ENCODE measurements at regions not wholly inside any gene's neighbourhood (a gene's known extent, or its start where the extent isn't known, plus 50 kb on each side); places are given as distances from the start of the nearest gene placed in this dataset.
"Not testable (repeated sequence)": the region's sequence is repeated elsewhere in the genome, so short reads cannot be mapped to it uniquely, and the experiment has no call there.

DNA sequence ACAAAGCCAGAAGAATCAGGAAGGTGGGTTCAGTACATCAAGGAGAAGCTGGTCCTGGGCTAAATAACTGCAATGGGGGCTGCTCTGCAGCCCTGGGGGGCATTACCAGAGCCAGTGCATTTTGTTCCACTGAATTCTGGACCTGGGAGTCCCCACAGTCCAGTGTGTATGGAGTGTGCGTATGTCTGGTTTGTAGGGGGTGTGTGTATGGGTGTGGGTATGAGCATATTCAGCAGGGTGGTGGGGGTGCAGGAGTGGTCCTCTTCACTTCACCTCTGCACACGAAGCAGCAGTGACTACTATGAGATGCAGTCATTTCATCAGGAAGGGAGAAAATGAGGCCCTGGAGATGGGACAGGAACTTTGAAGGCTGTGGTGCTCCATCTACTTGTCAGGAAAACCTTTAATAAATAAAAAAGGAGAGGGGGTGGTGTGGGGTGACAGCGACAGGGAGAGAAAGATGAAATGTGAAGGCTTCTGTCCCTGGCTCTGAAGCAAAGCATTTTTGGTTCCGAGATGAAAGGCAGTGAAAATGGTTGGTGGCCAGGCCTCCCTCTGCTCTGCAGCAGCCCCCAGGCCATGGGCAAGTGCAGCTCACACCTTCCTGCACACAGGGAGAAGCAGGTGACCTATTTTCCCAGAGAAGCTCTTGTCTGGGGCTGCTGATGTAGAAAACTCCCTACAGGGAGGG, 121.5 kb upstream of the CACHD1 start (continued):
- no peak for TF ChIP-seq USF2 (CRISPR knock-in tag; IDR thresholded peaks at IDR 0.05)
- no peak for TF ChIP-seq CBFB (CRISPR knock-in tag; IDR thresholded peaks at IDR 0.05; ENCODE audit: low read depth)
- TF ChIP-seq, protein P1, sequence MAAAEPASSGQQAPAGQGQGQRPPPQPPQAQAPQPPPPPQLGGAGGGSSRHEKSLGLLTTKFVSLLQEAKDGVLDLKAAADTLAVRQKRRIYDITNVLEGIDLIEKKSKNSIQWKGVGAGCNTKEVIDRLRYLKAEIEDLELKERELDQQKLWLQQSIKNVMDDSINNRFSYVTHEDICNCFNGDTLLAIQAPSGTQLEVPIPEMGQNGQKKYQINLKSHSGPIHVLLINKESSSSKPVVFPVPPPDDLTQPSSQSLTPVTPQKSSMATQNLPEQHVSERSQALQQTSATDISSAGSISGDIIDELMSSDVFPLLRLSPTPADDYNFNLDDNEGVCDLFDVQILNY (CRISPR knock-in tag; IDR thresholded peaks at IDR 0.05): no peak
- TF ChIP-seq KAT7 (CRISPR knock-in tag; IDR thresholded peaks at IDR 0.05; ENCODE audit: borderline replicate concordance): no peak

DNA sequence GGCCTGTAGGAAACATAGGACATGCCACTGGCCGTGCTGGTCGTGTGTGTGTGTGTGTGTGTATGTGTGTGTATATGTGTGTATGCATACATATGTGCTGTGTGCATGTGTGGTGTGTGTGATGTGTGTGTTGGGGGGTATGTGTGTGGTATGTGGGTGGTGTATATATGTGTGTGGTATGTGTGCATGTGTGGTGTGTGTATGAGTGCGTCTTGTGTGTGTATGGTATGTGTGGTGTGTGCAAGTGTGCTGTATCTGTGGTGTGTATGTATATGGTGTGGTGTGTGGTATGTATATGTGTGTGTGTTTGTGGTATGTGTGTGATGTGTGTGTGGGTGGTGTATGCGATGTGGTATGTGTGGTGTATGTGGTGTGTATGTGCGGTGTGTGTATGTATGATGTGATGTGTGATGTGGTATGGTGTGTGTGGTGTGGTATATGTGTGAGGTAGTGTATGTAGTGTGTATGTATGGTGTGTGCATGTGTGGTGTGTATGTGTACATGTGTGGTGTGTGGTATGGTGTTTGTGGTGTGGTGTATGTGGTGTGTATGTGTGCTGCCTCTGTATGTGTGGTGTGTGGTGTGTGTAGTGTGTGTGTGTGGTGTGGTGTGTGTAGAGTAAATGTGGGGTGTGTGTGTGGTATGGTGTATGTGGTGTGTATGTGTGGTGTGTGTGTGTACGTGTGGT, 120.8 kb upstream of the CACHD1 start:
- Mint-ChIP-seq H3K9me3 (no peaks in the 10 kb centered on the region), H3K4me3 (no peak overlapping the region), H3K4me1 (peaks cover 32% of the 10 kb centered on the region), H3K27ac (no peak overlapping the region), H3K36me3 (no peaks in the 10 kb centered on the region), H3K27me3 (ENCODE audit: low read depth) (peaks cover 9% of the 10 kb centered on the region)
- ATAC-seq (no peak), DNase-seq (ENCODE audit: low spot score) (no peak)
- CTCF ChIA-PET: no interaction called here
- TF ChIP-seq ESRRA (CRISPR knock-in tag; IDR thresholded peaks at IDR 0.05; ENCODE audit: borderline replicate concordance) (no peak), PRRX2 (CRISPR knock-in tag; IDR thresholded peaks at IDR 0.05) (no peak), ZNF232 (CRISPR knock-in tag; IDR thresholded peaks at IDR 0.05) (no peak), ZMAT4 (CRISPR knock-in tag; IDR thresholded peaks at IDR 0.05) (no peak)
- POLR2A ChIA-PET: no interaction called here

DNA sequence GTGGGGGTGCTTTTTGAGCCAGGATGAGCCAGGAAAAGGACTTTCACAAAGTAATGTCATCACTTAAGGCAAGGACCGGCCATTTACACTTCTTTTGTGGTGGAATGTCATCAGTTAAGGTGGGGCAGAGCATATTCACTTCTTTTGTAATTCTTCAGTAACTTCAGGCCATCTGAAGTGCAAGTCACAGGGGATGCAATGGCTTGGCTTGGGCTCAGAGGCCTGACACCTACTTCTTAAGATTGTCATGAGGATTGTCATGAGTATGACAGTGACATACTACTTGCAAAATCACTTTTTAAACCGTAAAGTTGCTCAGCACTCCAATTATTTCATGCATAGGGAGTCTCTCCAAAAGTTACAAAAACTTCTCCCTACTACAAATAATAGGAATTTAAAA, 114.4 kb upstream of the CACHD1 start:
- CTCF ChIA-PET; H3K9me3 Mint-ChIP-seq; H3K27ac Mint-ChIP-seq; ATAC-seq; H3K36me3 Mint-ChIP-seq; POLR2A ChIA-PET; DNase-seq (ENCODE audit: low spot score): not testable (repeated sequence)
- H3K4me1 Mint-ChIP-seq: peaks cover 76% of the 10 kb centered on the region
- H3K27me3 Mint-ChIP-seq (ENCODE audit: low read depth): peaks cover 24% of the 10 kb centered on the region
- H3K4me3 Mint-ChIP-seq: peak overlapping the region; percentile 66

DNA sequence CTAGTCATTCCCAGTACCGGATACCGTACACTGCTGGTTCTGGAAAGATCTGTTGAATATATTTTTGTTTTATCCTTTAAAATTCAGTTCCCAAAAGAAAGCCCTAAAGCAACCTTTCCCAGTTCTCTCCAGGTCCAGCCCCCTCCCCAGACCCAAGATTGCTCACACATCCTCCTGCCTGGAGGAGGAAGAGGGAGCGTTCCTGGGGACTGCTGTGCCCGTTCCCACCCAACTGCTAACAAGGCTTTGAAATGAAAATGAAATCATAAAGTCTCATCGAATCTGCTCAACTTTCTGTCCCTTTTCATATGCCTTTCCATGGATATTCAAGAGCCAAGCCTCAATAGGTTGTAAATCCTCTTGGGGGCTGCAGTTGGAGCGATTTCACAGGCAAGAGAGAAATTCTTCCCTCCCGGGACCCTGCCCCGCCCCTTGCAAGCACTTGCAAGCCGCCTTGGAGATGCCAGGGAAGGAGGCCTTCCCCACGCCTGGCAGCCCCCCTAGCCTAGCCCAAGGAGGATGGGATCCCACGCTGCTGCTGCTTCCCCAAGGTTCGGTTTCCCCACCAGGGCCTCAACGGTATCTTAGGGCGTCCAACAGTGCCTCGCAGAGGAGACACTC, 113.2 kb upstream of the CACHD1 start:
- no peaks in the 10 kb centered on the region for H3K36me3 Mint-ChIP-seq
- ATAC-seq (peak; percentile 82), DNase-seq (ENCODE audit: low spot score) (peak; percentile 46)
- H3K9me3 Mint-ChIP-seq: no peaks in the 10 kb centered on the region
- peak overlapping the region; percentile 58 for H3K4me3 Mint-ChIP-seq
- H3K4me1 Mint-ChIP-seq: peaks cover 73% of the 10 kb centered on the region
- peak overlapping the region; percentile 12; the same call in 1 of the 2 replicates for H3K27ac Mint-ChIP-seq
- ChIA-PET POLR2A (no interaction called here), CTCF (no interaction called here)
- H3K27me3 Mint-ChIP-seq (ENCODE audit: low read depth): peaks cover 24% of the 10 kb centered on the region
- TF ChIP-seq FOXP1 (CRISPR knock-in tag; IDR thresholded peaks at IDR 0.05; ENCODE audit: borderline replicate concordance): peak; percentile 23; the same call in 1 of the 2 replicates
- TF ChIP-seq RELA (CRISPR knock-in tag; IDR thresholded peaks at IDR 0.05; ENCODE audit: borderline replicate concordance): no peak

- peaks cover 24% of the 10 kb centered on the region for H3K27me3 Mint-ChIP-seq (ENCODE audit: low read depth)
- DNase-seq (ENCODE audit: low spot score) (peak; percentile 36), ATAC-seq (peak; percentile 78)
- no peaks in the 10 kb centered on the region for H3K36me3 Mint-ChIP-seq
- ChIA-PET CTCF (interaction anchor here (0.6 to 1.0 kb wide), 2 partner anchors 12 to 220 kb away, joined by 3 read pairs; no protein-coding TSS in a partner anchor), POLR2A (no interaction called here)
- H3K27ac Mint-ChIP-seq: no peak overlapping the region
- peak overlapping the region; percentile 58 for H3K4me3 Mint-ChIP-seq
- H3K4me1 Mint-ChIP-seq: peaks cover 66% of the 10 kb centered on the region
- H3K9me3 Mint-ChIP-seq: no peaks in the 10 kb centered on the region
- no peak for TF ChIP-seq SMAD4 (CRISPR knock-in tag; IDR thresholded peaks at IDR 0.05)
- no peak for TF ChIP-seq CBFB (CRISPR knock-in tag; IDR thresholded peaks at IDR 0.05; ENCODE audit: low read depth)
- TF ChIP-seq, protein P2, sequence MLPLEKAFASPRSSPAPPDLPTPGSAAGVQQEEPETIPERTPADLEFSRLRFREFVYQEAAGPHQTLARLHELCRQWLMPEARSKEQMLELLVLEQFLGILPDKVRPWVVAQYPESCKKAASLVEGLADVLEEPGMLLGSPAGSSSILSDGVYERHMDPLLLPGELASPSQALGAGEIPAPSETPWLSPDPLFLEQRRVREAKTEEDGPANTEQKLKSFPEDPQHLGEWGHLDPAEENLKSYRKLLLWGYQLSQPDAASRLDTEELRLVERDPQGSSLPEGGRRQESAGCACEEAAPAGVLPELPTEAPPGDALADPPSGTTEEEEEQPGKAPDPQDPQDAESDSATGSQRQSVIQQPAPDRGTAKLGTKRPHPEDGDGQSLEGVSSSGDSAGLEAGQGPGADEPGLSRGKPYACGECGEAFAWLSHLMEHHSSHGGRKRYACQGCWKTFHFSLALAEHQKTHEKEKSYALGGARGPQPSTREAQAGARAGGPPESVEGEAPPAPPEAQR (CRISPR knock-in tag; IDR thresholded peaks at IDR 0.05): no peak
- no peak for TF ChIP-seq ZNF423 (CRISPR knock-in tag; IDR thresholded peaks at IDR 0.05)
- no peak for TF ChIP-seq ATF1 (CRISPR knock-in tag; IDR thresholded peaks at IDR 0.05)
- TF ChIP-seq PRRX2 (CRISPR knock-in tag; IDR thresholded peaks at IDR 0.05): no peak
- TF ChIP-seq, protein P3, sequence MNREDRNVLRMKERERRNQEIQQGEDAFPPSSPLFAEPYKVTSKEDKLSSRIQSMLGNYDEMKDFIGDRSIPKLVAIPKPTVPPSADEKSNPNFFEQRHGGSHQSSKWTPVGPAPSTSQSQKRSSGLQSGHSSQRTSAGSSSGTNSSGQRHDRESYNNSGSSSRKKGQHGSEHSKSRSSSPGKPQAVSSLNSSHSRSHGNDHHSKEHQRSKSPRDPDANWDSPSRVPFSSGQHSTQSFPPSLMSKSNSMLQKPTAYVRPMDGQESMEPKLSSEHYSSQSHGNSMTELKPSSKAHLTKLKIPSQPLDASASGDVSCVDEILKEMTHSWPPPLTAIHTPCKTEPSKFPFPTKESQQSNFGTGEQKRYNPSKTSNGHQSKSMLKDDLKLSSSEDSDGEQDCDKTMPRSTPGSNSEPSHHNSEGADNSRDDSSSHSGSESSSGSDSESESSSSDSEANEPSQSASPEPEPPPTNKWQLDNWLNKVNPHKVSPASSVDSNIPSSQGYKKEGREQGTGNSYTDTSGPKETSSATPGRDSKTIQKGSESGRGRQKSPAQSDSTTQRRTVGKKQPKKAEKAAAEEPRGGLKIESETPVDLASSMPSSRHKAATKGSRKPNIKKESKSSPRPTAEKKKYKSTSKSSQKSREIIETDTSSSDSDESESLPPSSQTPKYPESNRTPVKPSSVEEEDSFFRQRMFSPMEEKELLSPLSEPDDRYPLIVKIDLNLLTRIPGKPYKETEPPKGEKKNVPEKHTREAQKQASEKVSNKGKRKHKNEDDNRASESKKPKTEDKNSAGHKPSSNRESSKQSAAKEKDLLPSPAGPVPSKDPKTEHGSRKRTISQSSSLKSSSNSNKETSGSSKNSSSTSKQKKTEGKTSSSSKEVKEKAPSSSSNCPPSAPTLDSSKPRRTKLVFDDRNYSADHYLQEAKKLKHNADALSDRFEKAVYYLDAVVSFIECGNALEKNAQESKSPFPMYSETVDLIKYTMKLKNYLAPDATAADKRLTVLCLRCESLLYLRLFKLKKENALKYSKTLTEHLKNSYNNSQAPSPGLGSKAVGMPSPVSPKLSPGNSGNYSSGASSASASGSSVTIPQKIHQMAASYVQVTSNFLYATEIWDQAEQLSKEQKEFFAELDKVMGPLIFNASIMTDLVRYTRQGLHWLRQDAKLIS (CRISPR knock-in tag; IDR thresholded peaks at IDR 0.05; ENCODE audit: borderline replicate concordance): no peak
- TF ChIP-seq SP1 (CRISPR knock-in tag; conservative IDR thresholded peaks at IDR 0.05): no peak
- TF ChIP-seq TEAD4 (CRISPR knock-in tag; IDR thresholded peaks at IDR 0.05): no peak
- TF ChIP-seq, protein P4, sequence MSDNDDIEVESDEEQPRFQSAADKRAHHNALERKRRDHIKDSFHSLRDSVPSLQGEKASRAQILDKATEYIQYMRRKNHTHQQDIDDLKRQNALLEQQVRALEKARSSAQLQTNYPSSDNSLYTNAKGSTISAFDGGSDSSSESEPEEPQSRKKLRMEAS (CRISPR knock-in tag; IDR thresholded peaks at IDR 0.05): no peak
Observed at GRCh38 chr1:64357422-64357821, 112.5 kb upstream of the CACHD1 start.

All from WTC11 (cell line).